Stimulated activated CD8-positive, alpha-beta memory T cell treated with anti-CD3 and anti-CD28 coated beads, Interleukin-7, amount 100 ng/mL, for 4 hours (primary cell): ENCODE measurements at regions not wholly inside any gene's neighbourhood (a gene's known extent, or its start where the extent isn't known, plus 50 kb on each side); places are given as distances from the start of the nearest gene placed in this dataset.
"Not testable (repeated sequence)": the region's sequence is repeated elsewhere in the genome, so short reads cannot be mapped to it uniquely, and the experiment has no call there.

Experiments
- DNase-seq, 2 donors: peaks; one replicate each; pipeline ENCODE4 v3.0.0-alpha.2; 2020; ENCODE audit warnings: low read depth in 2 of 2

DNA sequence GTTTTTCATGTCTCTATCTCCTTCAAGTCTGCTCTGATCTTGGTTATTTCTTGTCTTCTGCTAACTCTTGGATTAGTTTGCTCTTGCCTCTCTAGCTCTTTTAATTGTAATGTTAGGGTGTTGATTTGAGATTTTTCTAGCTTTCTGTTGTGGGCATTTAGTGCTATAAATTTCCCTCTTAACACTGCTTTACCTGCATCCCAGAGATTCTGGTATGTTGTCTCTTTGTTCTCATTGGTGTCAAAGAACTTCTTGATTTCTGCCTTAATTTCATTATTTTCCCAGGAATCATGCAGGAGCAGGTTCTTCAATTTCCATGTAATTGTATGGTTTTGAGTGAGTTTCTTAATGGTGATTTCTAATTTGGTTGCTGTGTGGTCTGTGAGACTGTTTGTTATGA lies 128.5 kb upstream of the ZNF267 start:
- DNase-seq = not testable (repeated sequence)

DNA sequence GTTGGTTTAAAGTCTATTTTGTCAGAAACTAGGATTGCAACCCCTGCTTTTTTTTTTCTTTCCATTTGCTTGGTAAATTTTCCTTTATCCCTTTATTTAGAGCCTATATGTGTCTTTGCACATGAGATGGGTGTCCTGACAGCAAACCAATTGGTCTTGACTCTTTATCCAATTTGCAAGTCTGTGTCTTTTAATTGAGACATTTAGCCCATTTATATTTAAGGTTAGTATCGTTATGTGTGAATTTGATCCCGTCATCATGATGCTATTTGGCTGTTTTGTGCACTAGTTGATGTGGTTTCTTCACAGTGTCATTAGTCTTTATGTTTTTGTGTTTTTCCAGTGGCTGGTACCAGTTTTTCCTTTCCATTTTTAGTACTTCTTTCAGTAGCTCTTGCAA lies 127.7 kb upstream of the ZNF267 start:
- DNase-seq = no peak

DNA sequence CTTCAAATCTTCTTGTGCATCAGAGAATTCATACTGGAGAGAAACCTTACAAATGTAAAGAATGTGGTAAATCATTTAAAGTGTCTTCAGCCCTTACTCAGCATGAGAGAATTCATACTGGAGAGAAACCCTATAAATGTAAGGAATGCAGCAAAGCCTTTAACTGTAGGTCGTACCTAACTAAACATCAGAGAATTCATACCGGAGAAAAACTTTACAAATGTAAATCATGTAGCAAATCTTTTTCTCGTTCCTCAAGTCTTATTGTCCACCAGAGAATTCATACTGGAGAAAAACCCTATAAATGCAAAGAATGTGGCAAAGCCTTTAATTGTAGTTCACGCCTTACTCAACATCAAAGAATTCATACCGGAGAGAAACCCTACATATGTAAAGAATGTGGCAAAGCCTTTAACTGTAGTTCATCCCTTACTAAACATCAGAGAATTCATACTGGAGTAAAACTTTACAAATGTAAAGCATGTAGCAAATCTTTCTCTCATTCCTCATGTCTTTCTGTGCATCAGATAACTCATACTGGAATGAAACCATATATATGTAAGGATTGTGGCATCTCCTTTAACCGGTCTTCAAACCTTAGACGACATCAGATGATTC lies 118.5 kb upstream of the ZNF267 start:
- no peak for DNase-seq

DNA sequence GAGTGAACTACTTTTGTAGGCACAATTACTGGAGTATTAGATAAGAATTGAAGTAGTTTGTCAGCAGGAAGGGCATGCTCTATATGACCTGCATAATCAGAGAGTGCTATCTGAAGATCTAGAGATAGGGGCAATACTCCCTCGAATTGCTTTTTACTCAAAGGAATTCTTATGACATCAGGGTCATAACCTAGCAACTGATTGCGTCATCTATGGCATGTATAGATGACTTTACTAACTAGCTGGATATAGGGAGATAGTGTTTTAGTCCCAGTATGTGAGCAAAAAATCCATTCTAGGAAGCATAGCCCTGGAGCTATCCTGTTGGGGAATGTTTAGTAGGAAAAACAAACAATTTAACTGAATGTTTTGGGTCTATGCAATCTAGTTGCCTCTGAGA lies 109.5 kb upstream of the ZNF267 start:
- DNase-seq = no peak

DNA sequence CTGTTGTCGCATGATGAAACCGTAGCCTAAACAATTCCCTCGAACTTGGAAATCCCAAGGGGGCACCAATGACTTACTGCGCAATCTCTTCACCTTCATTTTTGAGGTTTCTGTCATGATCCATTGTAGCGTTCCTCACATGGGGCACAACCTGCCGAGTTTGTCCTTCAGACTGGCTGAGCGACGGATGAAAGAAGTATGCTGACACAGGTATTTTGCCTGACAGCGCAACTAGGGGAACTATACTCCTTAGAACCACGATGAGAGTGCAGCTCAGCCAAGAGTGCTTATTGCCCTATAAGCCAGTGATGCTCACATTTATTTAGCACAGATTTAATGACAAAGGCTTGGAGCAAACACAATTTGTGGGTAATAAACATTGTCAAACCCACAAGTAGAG lies 106.3 kb upstream of the ZNF267 start:
- no peak for DNase-seq

DNA sequence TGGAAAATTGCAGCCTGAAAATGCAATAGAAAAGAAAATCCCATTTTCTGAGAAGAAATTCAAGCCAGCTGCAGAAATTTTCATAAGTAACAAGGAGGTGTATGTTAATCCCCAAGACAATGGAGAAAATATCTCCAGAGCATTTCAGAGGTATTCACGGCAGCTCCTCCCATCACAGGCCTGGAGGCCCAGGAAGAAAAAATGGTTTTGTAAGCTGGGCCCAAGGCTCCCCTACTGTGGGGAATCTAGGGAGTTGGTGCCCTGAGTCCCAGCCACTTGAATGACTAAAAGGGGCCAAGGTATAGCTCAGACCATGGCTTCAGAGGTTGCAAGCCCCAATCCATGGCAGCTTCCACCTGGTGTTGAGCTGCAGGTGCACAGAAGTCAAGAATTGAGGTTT lies 93.3 kb upstream of the ZNF267 start:
- no peak for DNase-seq

DNA sequence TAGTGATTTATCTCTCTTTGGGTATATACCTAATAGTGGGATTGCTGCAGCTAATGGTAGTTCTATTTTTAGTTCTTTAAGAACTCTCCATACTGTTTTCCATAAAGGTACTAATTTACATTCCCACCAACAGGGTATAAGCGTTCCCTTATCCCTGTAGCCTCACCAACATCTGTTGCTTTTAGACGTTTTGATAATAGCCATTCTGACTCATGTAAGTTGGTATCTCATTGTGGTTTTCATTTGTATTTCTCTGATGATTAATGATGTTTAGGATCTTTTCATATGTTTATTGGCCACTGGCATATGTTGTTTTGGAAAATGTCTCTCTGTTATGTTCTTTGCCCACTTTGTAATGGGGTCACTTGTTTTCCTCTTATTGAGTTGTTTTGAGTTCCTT lies 88.5 kb upstream of the ZNF267 start:
- no peak for DNase-seq

DNA sequence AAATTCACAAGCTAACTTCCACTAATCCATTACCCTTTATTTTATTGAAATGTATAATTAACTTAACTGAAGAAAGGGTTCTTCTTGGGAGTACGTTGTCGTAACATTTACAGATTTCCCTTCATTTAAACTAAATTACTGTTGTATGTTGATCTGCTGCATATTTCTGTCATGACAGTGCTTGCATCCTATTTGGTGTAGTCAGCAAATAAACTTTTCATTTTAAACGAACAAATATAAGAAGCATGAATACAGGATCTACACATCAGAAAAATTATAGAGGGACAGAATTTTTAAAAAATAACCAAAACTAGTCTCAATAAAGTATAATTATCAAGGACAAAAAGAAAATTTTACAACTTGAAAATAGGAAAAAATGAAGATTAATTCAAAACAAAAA lies 66.5 kb upstream of the ZNF267 start:
- no peak for DNase-seq

DNA sequence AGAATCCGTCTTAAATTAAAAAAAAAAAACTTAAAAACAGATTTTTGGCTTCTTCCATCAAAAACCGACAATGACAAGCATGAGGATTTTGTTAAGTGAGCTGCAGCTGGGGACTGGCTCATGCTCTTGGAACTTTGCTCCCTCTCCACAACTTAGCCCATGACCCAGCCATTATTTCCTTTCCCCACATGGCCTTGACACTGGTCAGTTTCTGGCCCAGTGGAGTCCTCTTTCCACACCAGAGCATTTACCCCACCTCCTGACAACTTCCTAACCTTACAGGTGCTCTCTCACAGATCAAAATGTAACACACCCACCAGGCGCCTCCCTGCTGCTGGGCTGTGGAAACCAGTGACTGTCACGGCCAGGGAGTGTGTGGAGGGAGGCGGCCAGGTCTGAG lies 62.7 kb upstream of the ZNF267 start:
- DNase-seq = no peak

DNA sequence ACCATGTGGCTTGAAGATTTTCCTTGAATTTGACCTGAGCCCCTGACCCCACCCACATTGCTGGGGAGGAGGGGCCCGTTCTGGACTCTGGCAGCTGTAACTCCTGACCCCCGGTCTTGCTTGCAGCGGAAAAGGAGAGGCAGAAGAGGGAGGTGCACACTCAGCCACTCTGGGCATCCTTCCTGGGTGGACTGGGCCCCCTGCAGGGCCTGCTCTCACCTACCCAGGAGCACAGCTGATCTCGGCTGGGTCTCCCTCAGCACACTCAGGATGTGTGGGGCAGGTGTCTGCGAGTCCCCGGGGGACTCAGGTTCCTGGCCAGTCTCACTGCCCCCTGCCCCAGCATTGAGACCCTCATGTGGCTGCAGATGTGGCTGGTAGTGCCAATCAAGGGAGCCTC lies 57.5 kb upstream of the ZNF267 start:
- DNase-seq = not testable (repeated sequence)

DNA sequence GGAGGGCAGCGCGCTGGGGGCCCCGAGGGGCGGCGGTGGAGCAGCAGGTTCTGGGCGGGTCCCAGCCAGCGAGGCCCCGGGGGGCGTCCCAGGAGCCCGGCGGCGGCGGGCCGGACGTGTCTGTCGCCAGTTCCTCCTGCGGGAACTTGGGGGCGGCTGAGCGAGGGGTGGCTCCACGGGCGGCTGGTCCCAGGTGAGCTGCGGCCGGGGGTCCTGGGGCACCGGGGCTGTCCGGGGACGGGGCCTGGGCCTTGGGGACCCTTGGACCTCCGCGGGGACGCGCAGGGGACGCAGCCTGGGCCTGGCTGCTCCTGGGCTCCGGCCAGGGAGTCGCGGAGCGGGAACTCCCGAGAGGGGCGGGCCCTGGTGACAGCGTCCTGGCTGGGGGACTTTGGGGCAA lies 54.2 kb upstream of the ZNF267 start:
- no peak for DNase-seq

DNA sequence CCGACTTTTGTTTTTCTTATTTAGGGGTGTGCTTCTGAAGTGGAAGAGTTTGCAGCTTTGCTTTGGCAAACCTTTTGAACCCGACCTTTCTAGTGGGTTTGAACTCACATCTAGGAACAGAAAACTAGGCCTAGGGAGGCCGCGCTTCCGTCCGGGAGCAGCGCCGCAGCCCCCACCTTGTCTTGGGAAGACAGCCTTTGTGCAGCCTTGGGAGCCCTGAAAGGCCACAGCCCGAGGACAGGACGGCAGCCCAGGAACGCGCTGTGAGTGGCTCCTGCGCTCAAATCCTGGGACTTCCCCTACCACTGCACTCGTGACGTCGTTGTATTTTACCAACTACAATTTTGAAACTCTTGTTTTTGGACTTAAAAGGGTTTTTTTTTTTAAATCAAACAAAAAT lies 53.7 kb upstream of the ZNF267 start:
- DNase-seq = no peak
